RWPE2 (cell line): ENCODE measurements at regions not wholly inside any gene's neighbourhood (a gene's known extent, or its start where the extent isn't known, plus 50 kb on each side); places are given as distances from the start of the nearest gene placed in this dataset.

Experiments
- ATAC-seq: fragments of 200-7000 bp; cut with Tn5 transposase; 3 replicates; pipeline ENCODE4 v1.9.1; 2021; ENCODE audit warnings: low read depth
- DNase-seq: peaks from one replicate; pipeline ENCODE4 v3.0.0-alpha.2; 2020; ENCODE audit warnings: low spot score
- H3K27ac ChIP-seq: fragments of 450-650 bp; 2 replicates; pipeline ENCODE4 v1.5.1; 2017; ENCODE audit warnings: mild to moderate bottlenecking; ENCODE audit not compliant: poor library complexity, severe bottlenecking
- H3K27me3 ChIP-seq: fragments of 250-450 bp; sonication (Bioruptor Pico); 2 replicates; pipeline ENCODE4 v1.5.1; 2021; ENCODE audit warnings: mild to moderate bottlenecking, moderate library complexity; ENCODE audit not compliant: insufficient read depth, poor library complexity, severe bottlenecking
- H3K36me3 ChIP-seq: fragments of 250-450 bp; sonication (Bioruptor Pico); 2 replicates; pipeline ENCODE4 v1.5.1; 2020; ENCODE audit warnings: low read depth, mild to moderate bottlenecking, moderate library complexity
- H3K4me1 ChIP-seq: fragments of 250-450 bp; sonication (Bioruptor Pico); 2 replicates; pipeline ENCODE4 v1.5.1; 2021; ENCODE audit warnings: mild to moderate bottlenecking, moderate library complexity; ENCODE audit not compliant: insufficient read depth, poor library complexity, severe bottlenecking
- H3K4me3 ChIP-seq: fragments of 250-450 bp; sonication (Bioruptor Pico); 2 replicates; pipeline ENCODE4 v1.5.1; 2021; ENCODE audit warnings: mild to moderate bottlenecking, moderate library complexity; ENCODE audit not compliant: severe bottlenecking
- H3K9me3 ChIP-seq: fragments of 250-450 bp; sonication (Bioruptor Pico); 2 replicates; pipeline ENCODE4 v1.5.1; 2021; ENCODE audit warnings: mild to moderate bottlenecking, moderate library complexity; ENCODE audit not compliant: severe bottlenecking
- CTCF ChIP-seq: fragments of 450-650 bp; IDR thresholded peaks from one replicate; pipeline ENCODE4 v1.5.1; 2017; ENCODE audit warnings: mild to moderate bottlenecking, moderate library complexity; ENCODE audit not compliant: poor library complexity, severe bottlenecking

DNA sequence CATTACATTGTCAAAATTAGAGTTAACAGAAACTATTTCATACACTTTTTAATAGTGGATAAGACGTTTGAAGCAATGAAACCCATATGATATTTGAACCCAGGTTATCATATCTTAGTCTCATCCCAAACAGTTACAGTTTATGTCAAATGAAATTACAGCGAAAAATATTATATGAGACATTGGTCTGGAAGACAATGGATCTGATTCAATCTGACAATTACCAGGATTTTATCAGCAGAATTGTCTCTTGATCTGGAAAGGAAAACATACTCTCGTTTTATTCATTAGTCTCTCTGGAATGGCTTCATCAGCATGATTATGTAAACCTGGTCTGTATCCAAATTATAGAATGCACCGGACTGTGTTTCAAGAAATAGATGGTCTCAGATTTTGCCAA is 818.6 kb downstream of the NCAM2 start:
- Histone ChIP-seq H3K4me1 (no peaks in the 10 kb centered on the region), H3K27ac (no peak overlapping the region), H3K27me3 (peaks cover 4% of the 10 kb centered on the region), H3K9me3 (no peaks in the 10 kb centered on the region), H3K36me3 (no peaks in the 10 kb centered on the region), H3K4me3 (no peak overlapping the region)
- ATAC-seq (no peak), DNase-seq (no peak)
- no peak for TF ChIP-seq CTCF

- peaks cover 3% of the 10 kb centered on the region for H3K27me3 ChIP-seq
- H3K4me1 ChIP-seq: no peaks in the 10 kb centered on the region
- no peak overlapping the region for H3K27ac ChIP-seq
- no peak overlapping the region for H3K4me3 ChIP-seq
- DNase-seq: no peak
- H3K36me3 ChIP-seq: no peaks in the 10 kb centered on the region
- no peak for ATAC-seq
- TF ChIP-seq CTCF: no peak
- H3K9me3 ChIP-seq: no peaks in the 10 kb centered on the region
Observed at GRCh38 chr21:21818898-21819297, 820.7 kb downstream of the NCAM2 start.

- Histone ChIP-seq H3K27ac (no peak overlapping the region), H3K9me3 (no peaks in the 10 kb centered on the region), H3K27me3 (peaks cover 6% of the 10 kb centered on the region), H3K4me3 (no peak overlapping the region), H3K4me1 (no peaks in the 10 kb centered on the region), H3K36me3 (no peaks in the 10 kb centered on the region)
- TF ChIP-seq CTCF: no peak
- ATAC-seq (no peak), DNase-seq (no peak)
Observed at GRCh38 chr21:21828130-21828529, 829.9 kb downstream of the NCAM2 start.

GRCh38 chr21:21831036-21831435 is 832.8 kb downstream of the NCAM2 start:
- Histone ChIP-seq H3K4me1 (no peaks in the 10 kb centered on the region), H3K36me3 (no peaks in the 10 kb centered on the region), H3K27ac (no peak overlapping the region), H3K9me3 (no peaks in the 10 kb centered on the region), H3K4me3 (no peak overlapping the region), H3K27me3 (peaks cover 7% of the 10 kb centered on the region)
- ATAC-seq (no peak), DNase-seq (no peak)
- no peak for TF ChIP-seq CTCF

- Histone ChIP-seq H3K4me3 (no peak overlapping the region), H3K9me3 (no peaks in the 10 kb centered on the region), H3K4me1 (no peaks in the 10 kb centered on the region), H3K36me3 (no peaks in the 10 kb centered on the region), H3K27me3 (peaks cover 5% of the 10 kb centered on the region), H3K27ac (no peak overlapping the region)
- ATAC-seq (no peak), DNase-seq (no peak)
- TF ChIP-seq CTCF: no peak
Observed at GRCh38 chr21:21845901-21846300, 847.7 kb downstream of the NCAM2 start.
